ENCODE measurements at regions not wholly inside any gene's neighbourhood (a gene's known extent, or its start where the extent isn't known, plus 50 kb on each side); places are given as distances from the start of the nearest gene placed in this dataset.

DNA sequence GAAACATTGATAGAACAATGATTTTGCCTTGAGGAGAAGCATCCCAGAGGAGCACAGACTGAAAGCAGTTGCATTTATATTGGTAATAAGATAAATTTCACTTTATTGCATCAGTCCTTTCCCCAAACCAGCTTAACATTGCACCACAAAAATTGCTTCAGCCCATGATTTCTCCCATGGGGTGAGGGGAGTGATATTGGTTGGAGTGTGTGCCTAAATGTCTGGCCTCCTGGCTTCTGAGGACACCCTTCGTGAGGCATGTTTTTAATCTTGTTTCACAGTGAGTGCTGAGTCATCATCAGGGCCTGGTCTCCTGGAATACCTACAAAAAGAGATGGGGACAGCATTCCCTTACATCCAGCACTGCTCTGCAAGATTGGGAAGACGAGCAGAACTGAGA is 487.9 kb downstream of the C4orf33 start:
- Histone ChIP-seq H3K4me2 (ENCODE audit: low read depth, low read length) (no peak overlapping the region), H3K4ac (ENCODE audit: low read depth, low read length) (no peak overlapping the region), H3K9me3 (ENCODE audit: control insufficient read depth, insufficient read depth, low read length) (peaks cover 8% of the 10 kb centered on the region; the same call in 1 of the 2 replicates), H3K4me3 (ENCODE audit: insufficient read depth, low read depth, low read length) (no peak overlapping the region), H2BK5ac (ENCODE audit: low read depth, low read length, poor library complexity, severe bottlenecking) (no peak overlapping the region), H3K9ac (ENCODE audit: low read depth, low read length) (no peak overlapping the region), H4K5ac (ENCODE audit: low read depth, low read length) (no peak overlapping the region), H2BK120ac (ENCODE audit: low read depth, low read length) (no peak overlapping the region), H3K27ac (ENCODE audit: insufficient read depth, low read length) (no peak overlapping the region), H2AFZ (replicated peaks; ENCODE audit: low read length, poor library complexity) (no peak overlapping the region), H3K23ac (ENCODE audit: low read depth, low read length) (no peak overlapping the region), H3K36me3 (ENCODE audit: control insufficient read depth, insufficient read depth, low read length) (no peaks in the 10 kb centered on the region), H3K56ac (ENCODE audit: extremely low read depth, insufficient read depth, low read length) (no peak overlapping the region), H3K79me1 (ENCODE audit: low read depth in 1 of 2, low read length in 2 of 2) (no peaks in the 10 kb centered on the region), H3K9me1 (ENCODE audit: insufficient read depth, low read length) (no peaks in the 10 kb centered on the region), H2AK9ac (replicated peaks; ENCODE audit: low read depth, low read length, poor library complexity) (no peak overlapping the region), H3K18ac (ENCODE audit: low read depth, low read length) (no peak overlapping the region), H2AK5ac (ENCODE audit: low read depth, low read length) (no peak overlapping the region), H3K27me3 (ENCODE audit: control insufficient read depth, insufficient read depth, low read length) (no peaks in the 10 kb centered on the region), H4K20me1 (ENCODE audit: insufficient read depth, low read length) (no peaks in the 10 kb centered on the region), H4K91ac (ENCODE audit: insufficient read depth, low read depth, low read length) (no peak overlapping the region), H3K4me1 (ENCODE audit: control insufficient read depth, insufficient read depth, low read length) (no peaks in the 10 kb centered on the region), H3K14ac (replicated peaks; ENCODE audit: low read depth, low read length) (no peak overlapping the region), H2BK15ac (ENCODE audit: low read depth, low read length) (no peak overlapping the region), H2BK20ac (ENCODE audit: low read depth, low read length) (no peak overlapping the region), H4K8ac (ENCODE audit: low read depth in 2 of 2, low read length in 2 of 2) (no peak overlapping the region)
- intact Hi-C loops (cut with micrococcal nuclease) (no loop called here), in situ Hi-C loops (cut with MboI; ENCODE audit: low sequenced_read_pairs) (no loop called here), dilution Hi-C loops (cut with HindIII; ENCODE audit: low sequenced_read_pairs, unreplicated experiment) (no loop called here)
- CTCF ChIA-PET, result no interaction called here
- no peak for ATAC-seq (ENCODE audit: low read depth)
- TF ChIP-seq CHD1 (IDR thresholded peaks at IDR 0.05; ENCODE audit: low read depth, low read length), result no peak
- no peak for TF ChIP-seq RFX5 (IDR thresholded peaks at IDR 0.05; ENCODE audit: low read depth, low read length)
- TF ChIP-seq MXI1 (IDR thresholded peaks at IDR 0.05; ENCODE audit: borderline replicate concordance, low read depth, low read length), result no peak
- no peak for TF ChIP-seq BHLHE40 (IDR thresholded peaks at IDR 0.05; ENCODE audit: low read depth, low read length)
- no peak for TF ChIP-seq MAZ (IDR thresholded peaks at IDR 0.05; ENCODE audit: borderline replicate concordance, low read depth, low read length)
- TF ChIP-seq, protein P1, sequence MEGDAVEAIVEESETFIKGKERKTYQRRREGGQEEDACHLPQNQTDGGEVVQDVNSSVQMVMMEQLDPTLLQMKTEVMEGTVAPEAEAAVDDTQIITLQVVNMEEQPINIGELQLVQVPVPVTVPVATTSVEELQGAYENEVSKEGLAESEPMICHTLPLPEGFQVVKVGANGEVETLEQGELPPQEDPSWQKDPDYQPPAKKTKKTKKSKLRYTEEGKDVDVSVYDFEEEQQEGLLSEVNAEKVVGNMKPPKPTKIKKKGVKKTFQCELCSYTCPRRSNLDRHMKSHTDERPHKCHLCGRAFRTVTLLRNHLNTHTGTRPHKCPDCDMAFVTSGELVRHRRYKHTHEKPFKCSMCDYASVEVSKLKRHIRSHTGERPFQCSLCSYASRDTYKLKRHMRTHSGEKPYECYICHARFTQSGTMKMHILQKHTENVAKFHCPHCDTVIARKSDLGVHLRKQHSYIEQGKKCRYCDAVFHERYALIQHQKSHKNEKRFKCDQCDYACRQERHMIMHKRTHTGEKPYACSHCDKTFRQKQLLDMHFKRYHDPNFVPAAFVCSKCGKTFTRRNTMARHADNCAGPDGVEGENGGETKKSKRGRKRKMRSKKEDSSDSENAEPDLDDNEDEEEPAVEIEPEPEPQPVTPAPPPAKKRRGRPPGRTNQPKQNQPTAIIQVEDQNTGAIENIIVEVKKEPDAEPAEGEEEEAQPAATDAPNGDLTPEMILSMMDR (conservative IDR thresholded peaks at IDR 0.05; ENCODE audit: low read depth, low read length), result no peak
- 0 out of 2 replicates have a peak, but pooled peaks have one; percentile 6 for TF ChIP-seq MAFK (IDR thresholded peaks at IDR 0.05; ENCODE audit: low read depth, low read length)
- DNase-seq, result no peak
- BruUV-seq (replicated peaks), result no TSS peak
- no CpG with 5 or more reads among the region's 2 CpGs for WGBS, 2 experiments (ENCODE audit: extremely low coverage in 2 of 2, insufficient read length in 1 of 2)
- POLR2A ChIA-PET (ENCODE audit: unreplicated experiment), result no interaction called here

Data from IMR-90 (cell line).